Testis (tissue), 2 donors: ENCODE measurements at regions not wholly inside any gene's neighbourhood (a gene's known extent, or its start where the extent isn't known, plus 50 kb on each side); places are given as distances from the start of the nearest gene placed in this dataset.

ENCODE experiments used
- DNase-seq: peaks from one replicate; pipeline ENCODE4 v3.0.0-alpha.2; 2019
- H3K27ac ChIP-seq, 2 donors: fragments of 200-600 bp; sonication (generic); one replicate each; pipeline ENCODE4 v1.5.1; 2019
- H3K27me3 ChIP-seq: fragments of 200-600 bp; sonication (generic); one replicate; pipeline ENCODE4 v1.5.1; 2019
- H3K36me3 ChIP-seq: fragments of 200-600 bp; sonication (generic); one replicate; pipeline ENCODE4 v1.5.1; 2017; ENCODE audit warnings: low read depth; ENCODE audit errors: missing control alignments
- H3K4me1 ChIP-seq: fragments of 200-600 bp; sonication (generic); one replicate; pipeline ENCODE4 v1.5.1; 2019
- H3K4me3 ChIP-seq, 2 donors: fragments of 200-600 bp; sonication (generic); one replicate each; pipeline ENCODE4 v1.5.1; 2017 to 2019
- H3K9me3 ChIP-seq: fragments of 200-600 bp; sonication (generic); one replicate; pipeline ENCODE4 v1.5.1; 2017
- POLR2A ChIP-seq: fragments of 450-650 bp; IDR thresholded peaks from one replicate; pipeline ENCODE4 v1.6.1; 2017; ENCODE audit warnings: antibody characterized with exemption, mild to moderate bottlenecking, moderate library complexity
- WGBS, 2 donors: methylation state at CpG; one replicate each; pipeline ENCODE4 v1.1.5; 2018; 5-methylcytosine and 5-hydroxymethylcytosine counted together
- intact Hi-C: fragments of 100-400 bp; cut with DNase I; formaldehyde crosslinking; loops from one replicate; pipeline ENCODE4 v1.15.1; 2023; ENCODE audit warnings: low total_unique reads
- TF ChIP-seq, protein P1 (sequence below), 3 experiments: fragments of 450-650 bp in 2 of 3; fragments of 200-600 bp in 1 of 3; sonication (generic) in 1 of 3; IDR thresholded peaks; one replicate each; pipeline ENCODE4 v1.5.1; 2016 to 2019; ENCODE audit warnings: antibody characterized with exemption in 3 of 3, mild to moderate bottlenecking in 2 of 3, moderate library complexity in 1 of 3

DNA sequence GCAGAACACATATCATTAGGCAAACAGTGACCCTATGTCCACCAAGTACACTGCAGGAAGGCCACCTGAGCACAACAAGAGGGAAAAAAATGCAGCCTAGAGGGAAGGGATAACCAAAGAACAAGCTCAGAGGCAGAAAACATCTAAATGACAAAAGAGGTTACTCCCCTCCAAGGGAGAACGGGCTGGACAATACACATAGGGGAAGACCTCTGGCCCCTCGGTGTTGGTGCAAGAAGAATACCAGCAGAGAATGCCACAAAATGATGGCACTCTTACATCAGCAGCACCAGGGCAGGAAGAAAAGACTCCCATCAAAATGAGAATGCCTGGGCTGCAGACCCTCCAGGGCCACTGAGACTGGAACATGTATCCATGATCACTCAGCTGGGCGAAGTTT is 66.6 kb upstream of the OPCML start:
- no peaks in the 10 kb centered on the region for H3K4me1 ChIP-seq
- 76 to 85% methylated on average over 3 of the region's 3 CpGs for WGBS, 2 donors
- TF ChIP-seq POLR2A, result no peak
- no peak for DNase-seq
- no peaks in the 10 kb centered on the region for H3K27me3 ChIP-seq
- H3K36me3 ChIP-seq, result no peaks in the 10 kb centered on the region
- no peak overlapping the region for H3K4me3 ChIP-seq
- intact Hi-C loops, result no loop called here
- no peaks in the 10 kb centered on the region for H3K9me3 ChIP-seq
- H3K27ac ChIP-seq, result no peak overlapping the region

DNA sequence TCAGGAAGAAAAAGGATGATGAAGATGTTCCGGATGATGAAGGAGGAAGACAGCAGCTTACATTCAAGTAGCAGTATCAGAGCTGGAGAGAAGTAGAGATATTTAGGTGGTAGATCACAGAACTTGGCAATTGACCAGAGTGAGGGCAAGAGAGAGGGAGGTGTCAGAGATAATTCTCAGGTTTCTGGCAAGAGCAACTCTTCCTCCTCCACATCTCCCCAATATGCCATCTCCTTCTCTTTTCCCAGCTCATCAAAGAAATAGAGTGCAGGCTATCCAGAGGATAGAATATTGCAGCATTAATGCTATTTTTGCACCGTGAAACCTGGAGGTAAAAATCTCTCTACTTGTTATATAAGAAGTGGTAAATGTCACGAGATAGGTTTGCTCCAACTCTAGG is 64.9 kb upstream of the OPCML start:
- H3K36me3 ChIP-seq, result no peaks in the 10 kb centered on the region
- no peak overlapping the region for H3K27ac ChIP-seq
- no peaks in the 10 kb centered on the region for H3K9me3 ChIP-seq
- intact Hi-C loops, result no loop called here
- H3K4me3 ChIP-seq, result no peak overlapping the region
- TF ChIP-seq, protein P1, sequence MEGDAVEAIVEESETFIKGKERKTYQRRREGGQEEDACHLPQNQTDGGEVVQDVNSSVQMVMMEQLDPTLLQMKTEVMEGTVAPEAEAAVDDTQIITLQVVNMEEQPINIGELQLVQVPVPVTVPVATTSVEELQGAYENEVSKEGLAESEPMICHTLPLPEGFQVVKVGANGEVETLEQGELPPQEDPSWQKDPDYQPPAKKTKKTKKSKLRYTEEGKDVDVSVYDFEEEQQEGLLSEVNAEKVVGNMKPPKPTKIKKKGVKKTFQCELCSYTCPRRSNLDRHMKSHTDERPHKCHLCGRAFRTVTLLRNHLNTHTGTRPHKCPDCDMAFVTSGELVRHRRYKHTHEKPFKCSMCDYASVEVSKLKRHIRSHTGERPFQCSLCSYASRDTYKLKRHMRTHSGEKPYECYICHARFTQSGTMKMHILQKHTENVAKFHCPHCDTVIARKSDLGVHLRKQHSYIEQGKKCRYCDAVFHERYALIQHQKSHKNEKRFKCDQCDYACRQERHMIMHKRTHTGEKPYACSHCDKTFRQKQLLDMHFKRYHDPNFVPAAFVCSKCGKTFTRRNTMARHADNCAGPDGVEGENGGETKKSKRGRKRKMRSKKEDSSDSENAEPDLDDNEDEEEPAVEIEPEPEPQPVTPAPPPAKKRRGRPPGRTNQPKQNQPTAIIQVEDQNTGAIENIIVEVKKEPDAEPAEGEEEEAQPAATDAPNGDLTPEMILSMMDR (IDR thresholded peaks at IDR 0.05), result no peak
- no peak for TF ChIP-seq POLR2A
- no peaks in the 10 kb centered on the region for H3K27me3 ChIP-seq
- H3K4me1 ChIP-seq, result no peaks in the 10 kb centered on the region
- WGBS, 2 donors, result 43 to 47% methylated on average over 3 of the region's 3 CpGs
- DNase-seq, result no peak

DNA sequence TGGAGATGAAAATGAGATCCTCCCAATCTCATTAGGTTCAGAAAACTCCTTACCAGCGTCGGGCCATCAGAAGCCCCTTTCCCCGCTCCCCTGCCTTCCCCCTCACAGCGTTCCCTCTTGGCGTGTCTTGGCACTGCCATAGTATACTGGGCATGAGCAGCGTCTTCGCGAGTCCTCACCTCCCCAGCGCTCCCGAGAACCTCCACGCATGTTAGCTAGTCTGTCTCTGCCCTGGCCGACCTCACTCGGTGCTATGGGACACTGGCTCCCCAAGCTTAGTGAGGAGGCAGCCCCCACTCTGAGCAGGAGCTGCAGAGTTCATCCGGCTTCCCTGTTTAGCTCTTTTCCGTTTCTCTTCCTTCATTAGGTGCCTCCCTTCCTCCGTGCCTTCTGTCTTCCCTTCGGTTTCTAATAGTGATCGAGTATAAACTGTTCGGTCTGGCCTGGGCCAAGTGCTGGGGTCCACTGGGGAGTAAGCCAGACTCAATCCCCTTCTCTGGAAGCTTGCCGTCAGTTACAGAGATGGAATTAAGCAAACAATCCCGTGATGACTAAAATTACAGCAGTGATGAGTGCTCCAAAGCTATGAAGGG is 63.8 kb upstream of the OPCML start:
- intact Hi-C loops, result no loop called here
- no peaks in the 10 kb centered on the region for H3K27me3 ChIP-seq
- no peak overlapping the region for H3K27ac ChIP-seq
- no peaks in the 10 kb centered on the region for H3K4me1 ChIP-seq
- no peaks in the 10 kb centered on the region for H3K36me3 ChIP-seq
- 65 to 84% methylated on average over 21 of the region's 21 CpGs for WGBS, 2 donors
- DNase-seq, result no peak
- TF ChIP-seq POLR2A, result no peak
- TF ChIP-seq, protein P1 (IDR thresholded peaks at IDR 0.05), result no peak
- no peak overlapping the region for H3K4me3 ChIP-seq
- no peaks in the 10 kb centered on the region for H3K9me3 ChIP-seq

DNA sequence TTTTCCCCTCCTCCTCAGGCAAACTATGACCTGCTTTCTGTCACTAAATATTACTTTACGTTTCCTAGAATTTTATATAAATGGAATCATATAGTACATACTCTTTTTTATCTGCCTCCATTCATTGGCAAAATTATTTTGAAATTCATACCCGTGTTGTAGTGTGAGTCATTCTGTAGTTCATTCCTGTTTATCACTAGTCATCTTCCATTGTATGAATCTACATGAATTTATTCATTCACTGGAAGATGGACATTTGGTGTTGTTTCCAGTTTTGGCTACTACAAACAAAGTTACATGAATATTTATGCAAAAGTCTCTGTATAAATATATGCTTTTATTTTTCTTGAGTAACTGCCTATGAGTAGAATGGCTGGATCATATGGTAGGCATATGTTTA is 60.7 kb upstream of the OPCML start:
- intact Hi-C loops, result no loop called here
- 88 to 92% methylated on average over 2 of the region's 2 CpGs for WGBS, 2 donors
- Histone ChIP-seq H3K36me3 (no peaks in the 10 kb centered on the region), H3K27me3 (no peaks in the 10 kb centered on the region), H3K4me1 (no peaks in the 10 kb centered on the region), H3K4me3 (no peak overlapping the region), H3K9me3 (no peaks in the 10 kb centered on the region), H3K27ac (no peak overlapping the region)
- DNase-seq, result no peak
- TF ChIP-seq, protein P1 (IDR thresholded peaks at IDR 0.05), result no peak
- no peak for TF ChIP-seq POLR2A

DNA sequence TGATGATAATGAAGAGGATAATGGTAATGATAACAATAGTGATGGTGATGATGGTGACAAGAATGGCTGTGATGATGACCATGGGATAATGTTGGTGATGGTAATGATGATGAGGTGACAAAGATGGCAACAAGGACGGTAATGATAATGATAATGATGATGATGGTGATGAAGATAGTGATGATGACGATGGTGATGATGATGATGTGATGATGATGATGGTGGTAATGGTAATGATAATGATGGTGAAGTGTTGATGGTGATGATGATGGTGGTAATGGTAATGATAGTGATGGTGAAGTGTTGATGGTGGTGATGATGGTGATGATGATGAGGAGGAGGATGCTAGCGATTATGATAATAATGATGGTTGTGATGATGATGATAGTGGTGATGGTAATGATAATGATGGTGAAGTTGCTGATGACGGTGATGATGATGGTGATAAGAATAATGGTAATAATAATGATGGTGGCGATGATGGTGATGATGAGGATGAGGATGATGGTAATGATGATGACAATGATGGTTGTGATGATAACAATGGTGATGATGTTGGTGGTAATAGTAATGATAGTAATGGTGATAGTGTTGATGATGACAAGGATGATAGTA is 54.7 kb upstream of the OPCML start:
- H3K9me3 ChIP-seq, result no peaks in the 10 kb centered on the region
- intact Hi-C loops, result no loop called here
- no peaks in the 10 kb centered on the region for H3K27me3 ChIP-seq
- no peaks in the 10 kb centered on the region for H3K36me3 ChIP-seq
- DNase-seq, result no peak
- no peak overlapping the region for H3K27ac ChIP-seq
- TF ChIP-seq, protein P1 (IDR thresholded peaks at IDR 0.05), result no peak
- no peak for TF ChIP-seq POLR2A
- H3K4me3 ChIP-seq, result no peak overlapping the region
- WGBS, 2 donors, result 90 to 93% methylated on average over 5 of the region's 5 CpGs
- H3K4me1 ChIP-seq, result no peaks in the 10 kb centered on the region
